ENCODE measurements at regions not wholly inside any gene's neighbourhood (a gene's known extent, or its start where the extent isn't known, plus 50 kb on each side); places are given as distances from the start of the nearest gene placed in this dataset.
"Not testable (repeated sequence)": the region's sequence is repeated elsewhere in the genome, so short reads cannot be mapped to it uniquely, and the experiment has no call there.

- not testable (repeated sequence) for DNase-seq (ENCODE audit: low spot score)
Observed at GRCh38 chr20:5452691-5453090, 135.9 kb upstream of the PROKR2 start.

DNA sequence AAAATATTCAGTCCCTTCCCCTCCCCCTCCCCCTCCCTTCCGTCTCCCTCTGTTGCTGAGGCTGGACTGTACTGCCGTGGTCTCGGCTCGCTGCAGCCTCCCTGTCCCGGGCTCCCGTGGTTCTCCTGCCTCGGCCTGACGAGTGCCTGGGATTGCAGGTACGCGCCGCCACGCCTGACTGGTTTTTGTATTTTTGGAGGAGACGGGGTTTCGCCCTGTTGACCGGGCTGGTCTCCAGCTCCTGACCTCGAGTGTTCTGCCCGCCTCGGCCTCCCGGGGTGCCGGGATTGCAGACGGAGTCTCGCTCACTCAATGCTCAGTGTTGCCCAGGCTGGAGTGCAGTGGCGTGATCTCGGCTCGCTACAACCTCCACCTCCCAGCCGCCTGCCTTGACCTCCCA, 135.5 kb upstream of the PROKR2 start:
- DNase-seq (ENCODE audit: low spot score): not testable (repeated sequence)

DNA sequence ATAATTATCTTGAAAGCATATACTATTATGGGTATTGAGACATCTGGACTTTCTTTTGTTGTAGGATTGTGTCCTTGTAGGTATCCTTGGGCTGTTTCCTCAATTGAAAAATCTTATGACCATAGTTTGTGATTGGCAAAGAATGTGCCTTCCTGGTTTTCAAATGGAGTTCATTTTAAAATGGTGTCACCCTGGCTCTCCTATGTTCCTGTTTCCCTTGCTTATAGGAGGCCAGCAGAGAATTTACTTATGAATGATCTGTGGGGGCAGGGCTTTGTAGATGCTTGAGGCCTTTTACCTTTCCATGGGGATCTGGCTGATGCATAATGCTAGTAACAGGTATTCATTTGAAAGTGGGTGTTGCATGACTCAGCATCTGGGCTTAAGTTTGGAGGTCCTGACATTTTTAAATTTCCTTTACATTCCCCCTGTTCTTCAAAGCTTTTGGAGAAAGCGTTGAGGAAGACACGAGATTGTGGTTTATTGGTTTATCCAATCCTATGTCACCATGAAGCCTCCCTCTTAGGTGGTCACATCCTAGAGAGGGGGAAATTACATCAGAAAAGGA, 135.0 kb upstream of the PROKR2 start:
- no peak for DNase-seq (ENCODE audit: low spot score)

DNA sequence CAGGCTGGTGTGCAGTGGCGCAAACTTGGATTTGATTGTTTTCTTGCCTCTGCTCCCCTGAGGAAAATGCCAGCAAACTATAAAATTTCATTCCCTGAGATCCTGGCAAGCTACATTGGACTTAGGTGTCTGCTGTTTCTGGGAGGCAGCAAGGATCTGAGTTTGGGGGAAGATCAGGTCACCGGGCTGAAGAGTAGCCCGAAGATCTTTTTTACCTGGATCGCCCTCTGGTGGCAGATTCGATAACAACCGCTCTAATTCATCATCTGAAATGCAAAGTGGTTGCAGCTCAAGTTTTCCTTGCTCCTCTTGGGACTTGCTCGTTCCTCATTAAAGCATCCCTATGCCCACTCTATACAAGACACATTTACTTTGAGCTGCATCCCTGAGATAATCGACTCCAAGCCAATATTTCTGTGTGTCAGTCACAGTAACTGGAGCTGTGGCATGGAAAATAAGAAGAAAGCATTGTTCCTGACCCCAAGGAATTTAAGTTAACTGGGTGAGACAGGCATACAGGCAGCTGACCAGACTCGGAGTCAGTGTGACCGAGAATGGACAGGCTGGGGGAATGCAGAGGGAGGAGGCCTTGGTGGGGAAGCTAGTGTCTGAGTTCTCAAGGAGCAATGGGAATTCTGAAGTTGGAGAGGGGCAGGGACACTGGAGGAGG, 131.8 kb upstream of the PROKR2 start:
- DNase-seq (ENCODE audit: low spot score): peak; percentile 39

DNA sequence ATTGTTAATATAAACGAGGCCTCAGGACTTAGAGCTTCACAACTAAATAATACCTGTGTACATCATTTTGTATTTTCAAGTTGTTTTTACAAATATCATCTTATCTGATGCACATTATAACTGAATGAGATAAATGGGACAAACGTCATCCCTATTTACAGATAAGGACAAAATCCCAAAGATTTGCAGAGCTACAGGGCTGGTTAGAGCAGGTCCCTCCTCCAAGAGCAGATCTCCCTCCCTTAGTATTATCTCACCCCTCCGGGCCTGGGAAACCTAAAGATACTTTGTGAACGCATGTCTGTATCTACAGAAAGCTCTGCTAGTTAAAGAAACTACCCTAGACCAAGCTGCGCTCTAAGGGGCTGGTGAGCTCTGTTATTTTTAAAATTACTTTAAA, 130.4 kb upstream of the PROKR2 start:
- no peak for DNase-seq (ENCODE audit: low spot score)

DNA sequence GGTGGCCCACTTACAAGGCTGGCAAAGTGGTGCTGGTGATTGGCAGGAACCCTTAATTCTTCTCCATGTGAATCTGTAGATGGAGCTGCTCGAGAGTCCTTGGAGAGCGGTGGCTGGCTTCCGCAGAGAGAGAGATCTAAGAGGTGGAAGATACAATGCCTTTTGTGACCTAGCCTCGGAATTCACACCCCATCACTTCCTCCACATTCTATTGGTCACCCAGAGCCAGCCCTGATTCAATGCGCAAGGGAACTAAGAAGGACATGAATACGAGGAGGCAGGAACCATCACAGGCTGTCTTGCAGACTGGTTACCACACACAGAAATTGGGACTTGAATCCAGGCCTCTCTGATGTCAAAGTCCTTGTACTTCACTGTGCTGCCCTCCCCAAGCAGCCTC, 128.9 kb upstream of the PROKR2 start:
- no peak for DNase-seq (ENCODE audit: low spot score)

DNA sequence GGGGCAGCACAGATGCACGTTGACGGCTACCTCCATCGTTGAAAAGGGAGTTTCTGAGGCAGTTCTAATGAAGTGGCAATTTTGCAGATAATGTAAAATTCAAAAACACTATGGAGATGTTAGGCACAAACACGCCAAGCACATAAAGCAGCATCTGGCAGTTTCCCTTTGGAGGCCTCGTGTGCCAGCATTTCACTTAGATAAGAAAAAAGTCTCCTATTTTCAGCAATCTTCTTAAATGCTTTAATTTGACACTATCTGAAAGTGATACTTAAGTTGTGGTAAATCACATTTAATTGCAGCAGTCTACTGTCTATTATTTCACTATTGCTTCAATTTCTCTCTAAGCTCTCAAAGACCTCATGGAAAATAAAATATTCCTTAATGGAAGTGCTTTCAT, 125.3 kb upstream of the PROKR2 start:
- no peak for DNase-seq (ENCODE audit: low spot score)

DNA sequence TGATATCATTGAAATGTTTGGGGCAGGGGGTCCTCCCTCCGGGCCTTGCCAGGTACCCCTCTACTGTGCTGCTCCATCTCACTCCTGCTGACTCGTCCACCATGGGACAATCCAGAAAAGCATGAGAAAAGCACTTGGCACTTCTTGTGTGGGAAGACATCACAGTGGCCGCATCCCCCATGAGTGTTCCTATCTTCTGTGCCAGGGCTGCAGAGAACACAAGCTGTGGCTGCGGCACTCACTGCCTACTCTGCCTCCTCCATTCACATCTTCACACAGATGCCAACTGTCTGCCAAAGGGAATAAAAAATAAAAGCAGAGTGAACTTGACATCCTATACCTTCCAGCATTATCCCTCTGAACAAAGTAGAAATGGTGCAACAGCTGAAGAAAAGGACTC, 117.4 kb upstream of the PROKR2 start:
- no peak for DNase-seq (ENCODE audit: low spot score)

GRCh38 chr20:5433352-5433751, 116.6 kb upstream of the PROKR2 start:
- no peak for DNase-seq (ENCODE audit: low spot score)

DNA sequence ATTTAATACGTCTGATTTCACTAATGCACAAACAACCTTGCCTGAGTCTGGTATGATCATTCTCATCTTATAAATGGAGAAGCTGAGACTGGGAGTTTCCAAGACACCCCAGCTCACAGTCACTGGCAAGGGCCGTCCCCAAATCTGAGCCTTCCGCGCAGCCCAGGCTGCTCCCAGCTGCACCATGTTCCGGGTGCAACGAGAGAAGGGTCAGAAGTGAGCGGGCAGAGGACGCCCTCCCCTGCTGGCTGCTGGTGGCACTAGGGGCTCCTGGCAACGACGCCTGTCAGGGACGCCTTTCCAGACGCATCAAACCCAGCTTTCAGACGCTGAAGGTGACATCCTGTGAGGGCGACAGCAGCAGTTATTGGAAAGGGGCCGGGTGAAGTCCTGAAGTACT, 115.3 kb upstream of the PROKR2 start:
- no peak for DNase-seq (ENCODE audit: low spot score)

DNA sequence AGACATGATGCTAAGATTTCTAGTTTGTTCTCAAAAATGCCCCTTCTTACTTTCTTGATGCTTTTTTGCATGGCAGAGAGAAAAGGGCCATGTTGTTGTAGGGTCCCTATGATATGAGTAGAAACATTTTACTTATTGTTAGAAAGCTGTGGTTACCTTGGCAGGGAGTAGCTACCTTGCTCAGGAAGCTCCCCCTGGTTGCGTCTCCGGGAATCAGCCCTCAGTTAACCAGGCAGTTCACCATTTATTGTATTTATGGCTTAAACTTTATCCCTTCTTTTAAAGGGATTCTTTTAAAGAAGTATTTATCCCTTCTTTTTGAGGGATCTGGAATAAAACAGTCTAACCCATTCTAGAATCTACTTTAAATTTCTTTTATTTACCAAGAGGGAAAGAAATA, 113.9 kb upstream of the PROKR2 start:
- DNase-seq (ENCODE audit: low spot score): no peak

- no peak for DNase-seq (ENCODE audit: low spot score)
Observed at GRCh38 chr20:5426026-5426425, 109.3 kb upstream of the PROKR2 start.

DNA sequence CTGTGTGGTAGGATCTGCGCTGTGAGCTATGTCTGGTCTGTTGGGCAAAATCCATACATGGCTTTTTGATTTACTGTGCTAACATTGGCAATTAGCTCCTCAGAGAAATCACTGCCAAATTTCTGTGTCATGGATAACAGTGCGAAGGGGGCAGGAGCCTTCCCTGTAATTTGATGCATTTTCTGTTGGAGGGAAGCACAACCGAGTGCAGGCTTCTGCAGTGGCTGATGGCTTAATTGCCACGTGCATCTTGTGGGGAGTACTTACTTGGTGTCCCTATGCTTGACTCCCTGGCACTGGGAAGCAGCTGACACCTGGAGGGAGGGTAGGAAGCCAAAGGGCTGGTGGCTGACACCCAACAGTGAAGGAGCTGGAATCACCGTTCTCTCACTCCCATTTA, 99.3 kb upstream of the PROKR2 start:
- DNase-seq (ENCODE audit: low spot score): no peak

- DNase-seq (ENCODE audit: low spot score): no peak
Observed at GRCh38 chr20:5413394-5413793, 96.6 kb upstream of the PROKR2 start.

GRCh38 chr20:5410470-5410869, 93.7 kb upstream of the PROKR2 start:
- DNase-seq (ENCODE audit: low spot score): no peak

GRCh38 chr20:5402903-5403531, 86.3 kb upstream of the PROKR2 start:
- DNase-seq (ENCODE audit: low spot score): peak; percentile 27

DNA sequence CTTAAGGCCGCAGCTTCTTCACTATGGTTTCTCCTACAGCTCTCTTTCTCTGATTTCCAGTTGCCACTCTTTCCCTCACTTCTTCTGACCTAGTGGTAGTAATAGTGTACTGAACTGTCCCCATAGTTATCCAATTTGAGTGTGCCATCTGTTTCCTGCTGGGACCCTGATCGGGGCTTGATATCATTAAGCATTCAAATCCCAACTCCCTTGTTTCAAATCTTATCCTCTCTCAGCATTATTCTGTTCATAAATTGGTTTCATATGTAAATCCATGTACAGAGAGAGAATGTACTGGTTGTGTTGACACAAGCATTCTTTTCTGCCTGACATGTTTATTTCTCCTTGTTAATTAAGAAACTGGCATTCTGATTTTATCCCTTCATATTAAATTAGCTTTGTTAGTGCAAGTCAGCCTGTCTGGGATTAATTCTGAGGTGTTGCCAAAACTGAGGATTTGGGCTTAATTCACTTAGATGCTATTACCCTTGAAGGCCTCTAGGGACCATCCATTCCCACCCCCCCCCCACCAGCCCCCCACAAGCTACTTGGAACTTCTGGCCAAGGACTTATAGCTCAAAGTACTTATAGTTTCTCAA, 84.6 kb upstream of the PROKR2 start:
- DNase-seq (ENCODE audit: low spot score): no peak

DNA sequence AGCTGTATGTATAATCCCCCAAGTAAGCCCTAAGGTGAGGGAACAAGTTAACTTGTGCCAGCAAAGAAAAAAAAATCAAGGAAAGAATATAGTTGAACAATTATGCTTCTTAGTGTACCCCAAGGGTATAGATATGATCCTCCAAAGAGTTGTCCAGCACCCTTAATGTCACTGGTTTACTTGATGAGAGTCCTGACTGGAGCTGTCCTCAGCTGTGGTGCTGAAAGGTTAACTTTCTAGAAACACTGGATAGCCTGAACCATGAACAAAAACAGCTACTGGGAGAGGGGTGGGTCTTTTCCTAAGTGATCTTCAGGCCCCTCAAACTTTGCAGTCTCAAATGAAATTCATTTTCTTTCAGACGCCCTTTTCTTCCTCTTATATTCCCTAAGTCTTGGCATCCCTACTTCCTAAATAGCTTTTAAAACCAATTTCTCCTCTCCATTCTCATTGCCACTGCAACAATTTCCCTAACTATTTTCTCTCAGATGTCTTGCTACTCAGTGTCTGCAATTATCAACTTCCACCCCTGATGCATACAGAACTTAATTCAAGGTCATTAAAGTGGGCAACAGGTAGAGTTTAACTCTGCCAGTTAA, 83.5 kb upstream of the PROKR2 start:
- DNase-seq (ENCODE audit: low spot score): peak; percentile 19

- peak; percentile 42 for DNase-seq (ENCODE audit: low spot score)
Observed at GRCh38 chr20:5397393-5397792, 80.6 kb upstream of the PROKR2 start.

- no peak for DNase-seq (ENCODE audit: low spot score)
Observed at GRCh38 chr20:5395932-5396727, 79.4 kb upstream of the PROKR2 start.

DNA sequence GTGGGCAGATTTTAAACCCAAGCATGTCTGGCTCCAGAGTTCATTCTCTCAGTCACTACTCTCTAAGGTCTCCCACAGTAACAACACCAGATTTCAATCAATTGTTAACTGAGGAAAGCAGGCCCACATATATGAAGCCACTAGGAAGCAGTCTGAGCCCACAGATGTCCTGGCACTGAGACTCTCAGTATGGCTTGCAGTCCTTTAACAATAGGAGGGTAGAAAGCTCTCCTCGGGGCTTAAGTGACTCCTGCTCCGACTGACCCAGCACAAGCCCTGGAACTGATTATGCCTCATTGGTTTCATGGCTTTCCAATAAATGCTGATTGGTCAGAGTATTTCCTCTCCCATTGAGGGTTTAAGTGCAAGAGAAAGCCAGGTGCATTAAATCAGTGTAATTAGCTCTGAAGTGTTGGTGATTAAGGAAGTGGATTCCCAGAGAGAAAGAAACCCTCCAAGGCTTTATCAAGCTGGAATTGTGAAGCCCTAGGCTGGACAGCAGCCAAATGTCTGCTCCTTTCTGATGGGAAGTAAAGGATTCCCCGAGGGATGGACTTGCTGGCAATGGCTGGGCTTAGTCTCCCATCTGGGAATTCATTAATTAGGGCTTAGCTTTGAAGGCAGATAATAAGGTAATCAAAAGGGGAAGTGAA, 76.6 kb upstream of the PROKR2 start:
- no peak for DNase-seq (ENCODE audit: low spot score)

DNA sequence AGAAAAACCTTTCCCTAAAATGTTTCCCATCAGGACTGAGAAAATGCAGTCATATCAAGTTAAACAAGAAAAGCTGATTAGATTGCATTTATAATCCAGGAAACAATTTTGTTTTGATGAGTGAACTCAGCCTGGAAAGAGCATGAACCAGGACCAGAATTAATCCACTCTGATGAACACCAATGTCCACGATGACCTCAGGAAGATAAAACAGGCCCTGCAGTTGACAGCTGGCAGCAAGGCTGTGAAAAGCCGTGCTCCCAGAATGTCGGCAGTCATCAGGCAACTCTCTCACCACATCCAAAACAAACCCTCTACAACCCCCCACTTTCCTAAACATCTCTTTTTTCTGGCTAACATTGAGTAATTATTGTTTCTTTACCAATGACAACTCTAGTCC, 74.0 kb upstream of the PROKR2 start:
- DNase-seq (ENCODE audit: low spot score): no peak
